PC-3 (cell line): ENCODE measurements at regions not wholly inside any gene's neighbourhood (a gene's known extent, or its start where the extent isn't known, plus 50 kb on each side); places are given as distances from the start of the nearest gene placed in this dataset.

Source experiments
- ATAC-seq: fragments of 200-7000 bp; cut with Tn5 transposase; 2 replicates; pipeline ENCODE4 v1.9.1; 2020; ENCODE audit warnings: mild to moderate bottlenecking, moderate library complexity
- BruUV-seq: library from RNA; stranded (reverse); fragments of 400-500 nt; replicated peaks from 2 replicates; lab custom pipeline; 2021; lab: Mats Ljungman, UMichigan
- CTCF ChIA-PET: fragments of 300-600 bp; sonication (Branson Sonifier 250); formaldehyde crosslinking; loops from one replicate; lab custom pipeline; 2022; ENCODE audit warnings: antibody characterized with exemption; lab: Charles Lee
- POLR2A ChIA-PET: fragments of 300-600 bp; sonication (Branson Sonifier 250); formaldehyde crosslinking; loops from one replicate; lab custom pipeline; 2022; ENCODE audit warnings: antibody characterized with exemption; ENCODE audit not compliant: unreplicated experiment; lab: Charles Lee
- DNase-seq: peaks from one replicate; pipeline ENCODE4 v3.0.0-alpha.2; 2015
- H2AFZ ChIP-seq: fragments of 300-600 bp; sonication (generic); 2 replicates; pipeline ENCODE4 v1.6.0; 2016; ENCODE audit warnings: antibody characterized with exemption, low read length
- H3F3A ChIP-seq: fragments of 300-600 bp; sonication (generic); one replicate; pipeline ENCODE4 v1.6.0; 2017; ENCODE audit warnings: antibody characterized with exemption, low read length, control low read depth, mild to moderate bottlenecking; ENCODE audit not compliant: unreplicated experiment
- H3K27ac ChIP-seq: fragments of 300-600 bp; sonication (generic); 2 replicates; pipeline ENCODE4 v1.5.1; 2016; ENCODE audit warnings: mild to moderate bottlenecking, low read length
- H3K27me3 ChIP-seq: fragments of 300-600 bp; sonication (generic); 2 replicates; pipeline ENCODE4 v1.6.1; 2016; ENCODE audit warnings: low read length, mixed read lengths
- H3K36me3 ChIP-seq: fragments of 300-600 bp; sonication (generic); 2 replicates; pipeline ENCODE4 v1.6.1; 2016; ENCODE audit warnings: low read depth, mixed run types, low read length, mixed read lengths
- H3K4me1 ChIP-seq: fragments of 300-600 bp; sonication (generic); 2 replicates; pipeline ENCODE4 v1.5.1; 2016; ENCODE audit warnings: low read length; ENCODE audit not compliant: insufficient read depth
- H3K4me2 ChIP-seq: fragments of 300-600 bp; sonication (generic); 2 replicates; pipeline ENCODE4 v1.6.0; 2016; ENCODE audit warnings: low read length
- H3K4me3 ChIP-seq: fragments of 300-600 bp; sonication (generic); 2 replicates; pipeline ENCODE4 v1.5.1; 2016; ENCODE audit warnings: mild to moderate bottlenecking, low read length, mixed read lengths
- H3K79me2 ChIP-seq: fragments of 300-600 bp; sonication (generic); 2 replicates; pipeline ENCODE4 v1.6.1; 2017; ENCODE audit warnings: low read length, mixed read lengths
- H3K9ac ChIP-seq: fragments of 300-600 bp; sonication (generic); 2 replicates; pipeline ENCODE4 v1.6.0; 2016; ENCODE audit warnings: mild to moderate bottlenecking, low read length
- H3K9me2 ChIP-seq: fragments of 300-600 bp; sonication (generic); replicated peaks from 2 replicates; pipeline ENCODE4 v1.6.1; 2016; ENCODE audit warnings: mixed run types, low read length, mixed read lengths
- H3K9me3 ChIP-seq: fragments of 300-600 bp; sonication (generic); 2 replicates; pipeline ENCODE4 v1.6.1; 2016; ENCODE audit warnings: low read length, mixed read lengths
- H4K20me1 ChIP-seq: fragments of 300-600 bp; sonication (generic); 2 replicates; pipeline ENCODE4 v1.6.1; 2016; ENCODE audit warnings: low read length, mixed read lengths
- EZH2 ChIP-seq: fragments of 300-600 bp; sonication (generic); IDR thresholded peaks from one replicate; pipeline ENCODE4 v1.6.1; 2017; ENCODE audit warnings: antibody characterized with exemption, mild to moderate bottlenecking, low read length; ENCODE audit not compliant: unreplicated experiment
- EZH2phosphoT487 ChIP-seq: fragments of 300-600 bp; sonication (generic); IDR thresholded peaks from 2 replicates; pipeline ENCODE4 v1.6.1; 2018; ENCODE audit warnings: mild to moderate bottlenecking, antibody characterized with exemption, low read length, borderline replicate concordance
- intact Hi-C: fragments of 100-400 bp; cut with micrococcal nuclease; formaldehyde crosslinking; loops from 2 replicates; pipeline ENCODE4 v1.9.0; 2023
- TF ChIP-seq, protein P1 (sequence below): fragments of 300-600 bp; sonication (generic); conservative IDR thresholded peaks from 2 replicates; pipeline ENCODE4 v1.5.1; 2017; ENCODE audit warnings: antibody characterized with exemption, low read depth, mild to moderate bottlenecking, low read length

DNA sequence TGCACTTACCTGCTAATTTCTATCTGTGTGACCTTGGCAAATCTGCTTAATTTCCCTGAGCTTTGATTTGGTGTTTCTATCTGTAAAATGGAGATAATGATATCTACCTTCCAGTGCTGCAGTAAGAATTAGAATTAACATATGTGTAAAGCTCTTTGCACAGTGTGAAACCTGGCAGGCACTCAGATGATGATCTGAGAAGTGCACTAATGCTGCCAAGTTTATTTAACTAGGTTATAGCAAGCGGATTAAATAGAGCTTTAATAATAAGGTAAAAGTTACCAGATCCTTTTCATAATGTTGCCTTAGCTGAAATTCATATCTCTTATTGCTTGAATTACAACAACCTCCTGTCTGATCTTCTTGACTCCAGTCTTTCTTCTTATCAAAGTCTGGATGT lies 315.3 kb upstream of the CD180 start:
- TF ChIP-seq EZH2, result no peak
- no TSS peak for BruUV-seq
- intact Hi-C loops, result no loop called here
- Histone ChIP-seq H3K9ac (no peak overlapping the region), H3K9me3 (no peaks in the 10 kb centered on the region), H3K36me3 (no peaks in the 10 kb centered on the region), H4K20me1 (no peaks in the 10 kb centered on the region), H3K79me2 (no peaks in the 10 kb centered on the region), H3K4me2 (no peak overlapping the region), H3F3A (no peaks in the 10 kb centered on the region), H3K27ac (no peak overlapping the region), H3K4me3 (no peak overlapping the region), H3K27me3 (no peaks in the 10 kb centered on the region), H3K4me1 (no peaks in the 10 kb centered on the region), H2AFZ (no peak overlapping the region), H3K9me2 (no peaks in the 10 kb centered on the region)
- ATAC-seq (no peak), DNase-seq (no peak)
- ChIA-PET POLR2A (no interaction called here), CTCF (no interaction called here)

DNA sequence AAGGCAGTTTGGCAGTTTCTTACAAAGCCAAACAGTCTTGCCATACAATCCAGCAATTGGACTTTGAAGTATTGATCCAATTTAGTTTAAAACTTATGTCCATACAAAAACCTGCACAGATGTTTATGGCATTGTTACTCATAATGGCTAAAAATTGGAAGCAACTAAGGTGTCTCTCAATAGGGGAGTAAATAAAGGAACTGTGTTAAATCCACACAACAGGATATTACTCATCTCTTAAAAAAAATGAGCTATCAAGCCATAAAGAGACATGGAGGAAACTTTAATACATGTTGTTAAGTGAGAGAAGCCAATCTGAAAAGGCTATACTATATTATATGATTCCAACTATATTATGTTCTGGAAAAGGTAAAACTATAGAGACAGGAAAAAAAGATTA lies 313.6 kb upstream of the CD180 start:
- Histone ChIP-seq H4K20me1 (no peaks in the 10 kb centered on the region), H3K27ac (no peak overlapping the region), H2AFZ (no peak overlapping the region), H3K9me3 (no peaks in the 10 kb centered on the region), H3K4me2 (no peak overlapping the region), H3K4me3 (no peak overlapping the region), H3K4me1 (no peaks in the 10 kb centered on the region), H3K9me2 (no peaks in the 10 kb centered on the region), H3K27me3 (no peaks in the 10 kb centered on the region), H3K79me2 (no peaks in the 10 kb centered on the region), H3F3A (no peaks in the 10 kb centered on the region), H3K9ac (no peak overlapping the region), H3K36me3 (no peaks in the 10 kb centered on the region)
- intact Hi-C loops, result no loop called here
- POLR2A ChIA-PET, result no interaction called here
- peak; percentile 40; the same call in 1 of the 2 replicates for ATAC-seq
- peak; percentile 24 for DNase-seq
- no TSS peak for BruUV-seq
- CTCF ChIA-PET, result no interaction called here
- TF ChIP-seq EZH2 (no peak), EZH2phosphoT487 (no peak)
- TF ChIP-seq, protein P1, sequence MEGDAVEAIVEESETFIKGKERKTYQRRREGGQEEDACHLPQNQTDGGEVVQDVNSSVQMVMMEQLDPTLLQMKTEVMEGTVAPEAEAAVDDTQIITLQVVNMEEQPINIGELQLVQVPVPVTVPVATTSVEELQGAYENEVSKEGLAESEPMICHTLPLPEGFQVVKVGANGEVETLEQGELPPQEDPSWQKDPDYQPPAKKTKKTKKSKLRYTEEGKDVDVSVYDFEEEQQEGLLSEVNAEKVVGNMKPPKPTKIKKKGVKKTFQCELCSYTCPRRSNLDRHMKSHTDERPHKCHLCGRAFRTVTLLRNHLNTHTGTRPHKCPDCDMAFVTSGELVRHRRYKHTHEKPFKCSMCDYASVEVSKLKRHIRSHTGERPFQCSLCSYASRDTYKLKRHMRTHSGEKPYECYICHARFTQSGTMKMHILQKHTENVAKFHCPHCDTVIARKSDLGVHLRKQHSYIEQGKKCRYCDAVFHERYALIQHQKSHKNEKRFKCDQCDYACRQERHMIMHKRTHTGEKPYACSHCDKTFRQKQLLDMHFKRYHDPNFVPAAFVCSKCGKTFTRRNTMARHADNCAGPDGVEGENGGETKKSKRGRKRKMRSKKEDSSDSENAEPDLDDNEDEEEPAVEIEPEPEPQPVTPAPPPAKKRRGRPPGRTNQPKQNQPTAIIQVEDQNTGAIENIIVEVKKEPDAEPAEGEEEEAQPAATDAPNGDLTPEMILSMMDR, result no peak

DNA sequence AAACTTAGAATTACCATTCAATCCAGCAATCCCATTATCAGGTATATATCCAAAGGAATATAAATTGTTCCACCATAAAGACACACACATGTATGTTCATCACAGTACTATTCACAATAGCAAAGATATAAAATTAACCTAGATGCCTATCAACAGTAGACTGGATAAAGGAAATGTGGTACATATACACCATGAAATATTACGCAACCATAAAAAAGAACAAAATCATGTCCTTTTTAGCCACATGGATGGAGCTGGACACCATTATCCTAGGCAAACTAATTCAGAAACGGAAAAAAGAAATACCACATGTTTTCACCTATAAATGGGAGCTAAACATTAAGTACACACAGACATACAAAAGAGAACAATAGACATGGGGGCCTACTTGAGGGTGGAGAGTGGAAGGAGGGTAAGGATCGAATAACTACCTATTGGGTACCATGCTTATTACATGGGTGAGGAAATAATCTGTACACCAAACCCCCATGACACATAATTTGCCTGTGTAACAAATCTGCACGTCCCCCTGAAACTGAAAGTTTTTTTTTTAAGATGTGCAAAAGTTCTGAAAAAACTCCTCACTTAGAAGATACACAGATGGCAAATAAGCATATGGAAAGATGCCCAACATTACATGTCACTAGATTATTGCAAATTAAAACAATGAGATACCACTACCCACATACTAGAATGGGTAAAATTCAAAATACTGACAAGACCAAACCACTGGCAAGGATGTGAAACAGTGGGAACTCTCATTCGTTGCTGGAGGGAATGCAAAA lies 313.0 kb upstream of the CD180 start:
- H3K9me3 ChIP-seq, result no peaks in the 10 kb centered on the region
- no TSS peak for BruUV-seq
- H3K79me2 ChIP-seq, result no peaks in the 10 kb centered on the region
- H3K4me1 ChIP-seq, result no peaks in the 10 kb centered on the region
- H3K4me2 ChIP-seq, result no peak overlapping the region
- CTCF ChIA-PET, result no interaction called here
- intact Hi-C loops, result no loop called here
- H3K27me3 ChIP-seq, result 0 out of 2 replicates have a peak, but pooled peaks cover 5% of the 10 kb centered on the region
- no peaks in the 10 kb centered on the region for H3F3A ChIP-seq
- H4K20me1 ChIP-seq, result no peaks in the 10 kb centered on the region
- TF ChIP-seq, protein P1, result no peak
- TF ChIP-seq EZH2 (no peak), EZH2phosphoT487 (no peak)
- no peaks in the 10 kb centered on the region for H3K9me2 ChIP-seq
- H3K9ac ChIP-seq, result no peak overlapping the region
- ATAC-seq (no peak), DNase-seq (no peak)
- H3K27ac ChIP-seq, result no peak overlapping the region
- H3K36me3 ChIP-seq, result no peaks in the 10 kb centered on the region
- POLR2A ChIA-PET, result no interaction called here
- H2AFZ ChIP-seq, result no peak overlapping the region
- no peak overlapping the region for H3K4me3 ChIP-seq
